HG03196 (cell line): ENCODE measurements at regions not wholly inside any gene's neighbourhood (a gene's known extent, or its start where the extent isn't known, plus 50 kb on each side); places are given as distances from the start of the nearest gene placed in this dataset.

Experiments
- ATAC-seq: cut with Tn5 transposase; IDR thresholded peaks from one replicate; pipeline ENCODE4 v1.9.1; 2021; ENCODE audit not compliant: unreplicated experiment

DNA sequence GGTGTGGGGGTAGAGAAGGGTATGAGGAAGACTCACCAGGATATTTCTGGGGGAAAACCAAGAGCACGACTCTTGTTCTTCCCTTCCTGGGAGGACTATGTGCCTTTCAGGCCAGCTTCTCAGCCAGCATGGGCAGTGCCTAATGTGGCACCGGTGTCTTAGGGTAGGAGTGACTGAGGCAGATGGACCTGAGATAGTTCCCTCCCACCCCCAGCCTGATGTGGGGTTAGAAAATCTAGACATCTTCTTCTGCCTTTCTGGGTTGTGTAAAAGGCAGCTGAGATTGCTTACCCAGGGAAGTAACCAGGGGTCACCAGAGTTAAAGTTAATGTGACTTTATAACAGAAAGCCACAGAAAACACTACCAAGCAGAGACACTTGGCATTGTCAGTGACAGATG, 127.3 kb downstream of the TMA16 start:
- no peak for ATAC-seq

DNA sequence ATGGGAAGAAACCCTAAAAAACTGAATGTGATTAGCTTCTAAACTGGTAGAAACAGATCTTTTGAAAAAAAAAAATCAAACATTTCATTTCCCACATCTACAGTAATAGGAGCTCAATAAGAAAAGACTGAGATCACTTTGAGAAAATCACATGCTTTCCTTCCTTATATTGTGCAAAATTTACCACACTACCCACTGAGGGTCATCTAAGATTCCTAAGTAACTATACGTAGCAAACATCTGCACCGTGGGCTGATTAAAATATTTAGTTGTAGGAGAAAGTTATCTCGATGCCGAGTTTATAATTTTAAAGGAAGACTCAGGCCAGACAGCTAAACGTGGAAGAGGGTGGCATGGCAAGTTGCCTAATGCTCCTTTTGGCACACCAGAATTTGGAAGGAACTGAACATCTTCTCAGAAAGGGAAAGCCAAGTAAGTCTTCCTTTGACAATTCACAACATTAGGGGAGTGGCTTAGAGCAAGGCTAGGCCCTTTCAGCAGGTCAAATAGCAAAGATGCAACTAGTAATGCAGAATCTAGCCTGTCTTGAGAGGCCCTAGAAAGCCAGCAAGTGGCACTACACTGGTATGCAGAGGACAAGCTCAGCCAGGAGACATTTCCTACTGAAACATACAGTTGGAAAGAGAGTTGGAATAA, 128.0 kb downstream of the TMA16 start:
- ATAC-seq = no peak

DNA sequence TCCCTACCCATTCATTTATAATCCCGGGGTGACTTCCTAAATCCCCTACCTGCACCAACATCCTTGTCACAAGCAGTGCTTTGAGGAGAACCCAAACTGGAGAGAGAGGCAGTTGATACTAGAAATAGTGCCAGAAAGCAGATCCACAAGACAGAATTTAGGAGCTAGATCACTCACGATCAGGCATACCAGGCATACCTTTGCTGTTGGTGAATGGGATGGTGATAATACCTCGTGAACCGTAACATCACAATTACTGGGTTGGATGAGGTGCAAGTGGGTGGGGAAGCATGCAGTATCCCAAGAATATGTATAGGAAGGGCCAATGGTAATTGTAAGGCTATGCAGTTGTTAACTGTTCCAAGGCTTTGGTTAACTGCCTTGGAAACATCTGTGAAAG, 129.3 kb downstream of the TMA16 start:
- no peak for ATAC-seq

DNA sequence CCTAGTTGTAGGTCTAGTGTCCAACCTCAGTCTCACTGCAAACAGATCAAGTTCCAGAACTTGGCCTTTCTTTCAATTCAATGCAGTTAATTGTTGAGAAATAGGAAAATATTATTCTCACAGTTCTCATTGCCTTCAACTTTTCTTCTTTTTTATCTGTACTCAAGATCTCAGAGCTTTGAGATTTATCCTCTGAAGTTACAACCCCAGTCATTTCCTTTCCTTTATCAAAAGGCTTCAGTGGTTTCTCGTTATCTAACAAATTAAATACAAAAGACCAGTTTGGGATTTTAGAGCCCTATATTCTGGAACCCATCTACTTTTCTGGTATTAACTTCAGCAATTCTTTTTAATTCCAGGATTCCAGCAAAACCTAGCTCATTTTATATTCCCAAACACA, 130.2 kb downstream of the TMA16 start:
- no peak for ATAC-seq

DNA sequence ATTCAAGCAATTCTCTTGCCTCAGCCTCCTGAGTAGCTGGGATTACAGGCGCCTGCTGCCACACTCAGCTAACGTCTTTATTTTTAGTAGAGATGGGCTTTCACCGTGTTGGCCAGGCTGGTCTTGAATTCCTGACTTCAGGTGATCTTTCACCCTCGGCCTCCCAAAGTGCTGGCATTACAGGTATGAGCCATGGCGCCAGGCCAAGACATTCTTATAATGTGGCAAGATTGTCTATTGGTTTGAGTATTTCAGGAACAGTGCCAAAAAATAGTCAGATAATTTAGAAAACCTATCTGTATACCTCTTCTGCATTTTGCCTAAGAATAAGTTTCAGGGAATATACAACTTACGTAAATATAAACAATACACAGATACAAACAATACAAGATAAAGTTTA, 136.8 kb downstream of the TMA16 start:
- no peak for ATAC-seq

DNA sequence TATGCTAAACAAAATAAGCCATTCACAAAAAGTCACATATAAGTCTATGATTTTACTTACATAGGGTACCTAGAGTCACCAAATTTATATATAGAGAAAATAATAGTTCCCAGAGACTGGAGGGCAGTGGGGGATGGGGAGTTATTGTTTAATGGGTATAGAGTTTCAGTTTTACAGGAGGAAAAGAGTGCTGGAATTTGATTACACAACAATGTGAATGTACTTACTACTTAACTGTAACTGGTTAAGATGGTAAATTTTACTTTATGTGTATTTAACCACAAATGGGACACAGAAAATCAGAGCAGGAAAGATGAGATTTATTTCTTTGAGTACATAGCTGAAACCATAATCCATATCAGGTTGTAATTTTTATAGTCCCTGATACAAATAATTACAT, 144.4 kb downstream of the TMA16 start:
- no peak for ATAC-seq

DNA sequence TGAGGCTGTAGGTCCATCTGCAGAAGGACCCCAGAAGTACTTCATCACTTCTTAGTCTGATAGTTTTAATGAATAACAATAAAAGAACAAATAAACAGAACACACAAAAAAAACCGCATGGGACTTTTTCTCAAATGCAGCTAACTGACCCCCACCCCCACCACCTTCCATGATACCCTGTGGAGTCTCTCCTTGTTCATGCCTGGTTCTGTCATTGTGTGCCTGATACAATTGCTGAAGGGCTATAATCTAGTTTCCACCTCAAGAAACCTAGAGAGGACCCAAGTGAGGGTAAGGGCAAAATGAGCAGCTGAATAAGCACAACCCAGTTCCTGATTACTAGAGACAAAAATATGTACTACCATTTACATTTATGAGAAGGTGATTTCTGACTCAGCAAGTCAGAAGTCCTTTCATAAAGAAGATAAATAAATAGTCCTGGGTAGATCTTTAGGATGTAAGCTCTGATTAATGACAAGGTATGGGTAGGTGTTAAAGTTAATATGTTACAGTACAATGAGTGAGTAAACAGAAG, 155.1 kb downstream of the TMA16 start:
- ATAC-seq = no peak

DNA sequence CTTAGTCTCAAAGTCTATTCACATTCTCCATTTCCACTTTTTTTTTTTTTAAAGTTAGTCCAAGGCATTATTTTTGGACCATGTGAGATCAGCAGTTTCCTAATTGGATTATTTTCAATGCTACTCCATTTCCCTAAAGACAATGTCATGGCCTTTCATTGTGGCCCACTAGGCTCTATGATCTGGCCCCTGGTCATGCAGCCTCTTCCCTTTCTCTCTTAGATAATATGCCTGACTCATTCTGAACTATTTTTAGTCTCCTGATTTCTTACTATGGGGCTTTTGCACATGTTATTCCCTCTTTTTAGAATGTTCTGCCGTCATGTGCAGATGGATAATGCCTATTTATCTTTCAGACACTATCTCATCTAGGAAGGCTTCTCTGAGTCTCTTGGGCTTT, 157.3 kb downstream of the TMA16 start:
- no peak for ATAC-seq

DNA sequence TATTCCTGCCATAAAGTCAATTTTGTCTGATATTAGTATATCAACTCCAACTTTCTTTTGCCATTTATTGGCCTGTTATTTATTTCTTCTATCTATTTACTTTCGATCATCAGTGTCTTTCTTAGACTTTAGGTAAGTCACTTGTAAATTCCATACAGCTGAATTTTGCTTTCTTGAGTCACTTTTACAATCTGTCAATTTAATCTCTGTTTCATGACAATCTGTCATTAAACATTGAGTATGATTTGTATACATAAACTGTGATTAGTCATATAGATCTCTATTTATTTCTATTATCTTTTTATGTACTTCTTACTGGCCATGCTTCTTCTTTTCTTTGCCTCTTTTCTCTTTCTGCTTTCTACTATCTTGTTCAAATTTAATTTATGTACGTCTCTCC, 160.1 kb downstream of the TMA16 start:
- ATAC-seq = no peak

DNA sequence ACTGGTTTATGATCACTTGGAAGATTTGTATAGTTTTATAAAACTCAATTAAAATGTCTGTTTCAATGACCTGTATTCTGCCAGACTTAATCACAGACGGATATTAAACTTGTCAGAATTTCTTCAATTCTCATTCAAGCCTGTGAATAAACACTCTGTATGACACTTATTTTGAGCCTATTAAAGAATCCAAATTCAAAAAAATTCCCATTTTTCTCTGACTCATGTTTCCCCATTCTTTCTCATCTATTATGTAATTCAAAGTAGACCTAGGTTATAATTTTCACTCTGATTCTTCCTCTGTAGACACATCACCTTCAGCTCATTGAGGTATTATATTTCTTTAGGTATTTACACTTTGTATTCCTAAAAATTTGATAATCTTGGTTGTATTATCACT, 166.1 kb downstream of the TMA16 start:
- no peak for ATAC-seq

DNA sequence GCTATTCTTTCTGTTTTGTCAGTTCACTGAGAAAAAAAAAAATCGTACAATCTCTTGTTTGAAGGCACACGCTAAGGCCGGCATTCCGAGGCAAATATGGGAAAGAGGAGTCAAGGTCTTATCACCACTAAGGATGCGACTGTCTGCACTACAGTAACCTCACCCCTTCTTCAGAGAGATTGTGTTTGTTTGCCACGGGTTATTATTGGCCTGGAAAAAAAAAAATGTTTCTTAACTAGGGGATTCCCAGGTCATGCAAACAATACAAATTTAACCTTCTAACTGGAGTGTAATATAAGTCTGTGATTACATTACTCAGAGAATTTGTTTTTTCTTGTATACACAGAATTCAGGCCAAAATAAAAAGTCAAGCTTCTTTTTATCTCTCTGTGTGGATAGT, 168.3 kb downstream of the TMA16 start:
- ATAC-seq = no peak

DNA sequence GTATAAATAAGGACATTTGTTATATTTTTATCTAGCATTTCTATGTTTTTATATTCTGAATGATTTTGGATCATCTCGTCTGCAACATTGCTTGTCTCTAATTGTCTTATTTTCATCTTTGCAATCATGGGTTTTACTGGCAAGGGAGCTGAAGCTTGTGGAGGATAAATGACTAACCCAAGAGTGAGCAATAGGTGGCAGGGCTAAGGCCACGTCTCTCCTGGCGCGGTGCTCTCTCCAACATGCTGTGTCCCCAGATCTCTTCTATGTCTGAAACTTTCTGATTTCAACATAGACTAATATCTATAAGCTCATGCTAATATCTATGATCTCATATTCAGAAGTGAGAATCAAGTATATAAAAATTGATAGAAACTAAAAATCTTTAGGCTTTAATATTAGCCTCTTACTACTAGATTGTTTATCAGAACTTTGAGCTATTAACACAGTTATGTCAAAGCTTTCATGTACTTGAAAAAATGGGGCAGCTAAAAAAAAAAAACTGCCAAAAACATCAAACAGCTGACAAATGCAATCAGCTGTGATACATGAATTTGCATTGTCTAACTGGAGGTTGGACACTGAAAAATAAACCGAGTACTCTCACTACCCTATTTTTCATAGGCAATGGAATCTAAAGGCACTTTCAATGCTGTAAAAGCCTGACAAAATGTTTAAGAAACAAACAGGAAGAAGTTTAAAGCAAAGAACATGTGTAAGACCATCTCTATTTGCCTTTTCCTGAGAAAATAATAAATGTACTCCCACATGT, 169.2 kb downstream of the TMA16 start:
- peak; percentile 78 for ATAC-seq

DNA sequence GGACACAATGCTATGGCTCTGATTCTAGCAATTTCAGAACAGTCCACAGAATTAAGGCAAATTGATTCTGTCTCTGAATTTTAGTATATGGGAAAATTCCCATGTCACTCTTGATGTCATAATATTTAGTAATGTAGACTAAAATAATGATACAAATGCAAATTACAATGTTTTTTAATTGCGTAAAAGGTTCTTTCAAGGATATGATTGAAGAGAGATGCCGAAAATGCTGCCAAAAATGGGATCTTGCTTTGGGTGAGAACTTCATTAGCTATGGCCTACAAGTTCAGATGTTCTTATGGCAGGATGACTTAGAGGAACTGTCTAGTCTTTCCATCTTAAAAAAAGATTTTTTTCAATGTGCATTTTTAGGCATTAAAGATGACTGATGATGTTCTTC, 170.6 kb downstream of the TMA16 start:
- ATAC-seq = no peak

DNA sequence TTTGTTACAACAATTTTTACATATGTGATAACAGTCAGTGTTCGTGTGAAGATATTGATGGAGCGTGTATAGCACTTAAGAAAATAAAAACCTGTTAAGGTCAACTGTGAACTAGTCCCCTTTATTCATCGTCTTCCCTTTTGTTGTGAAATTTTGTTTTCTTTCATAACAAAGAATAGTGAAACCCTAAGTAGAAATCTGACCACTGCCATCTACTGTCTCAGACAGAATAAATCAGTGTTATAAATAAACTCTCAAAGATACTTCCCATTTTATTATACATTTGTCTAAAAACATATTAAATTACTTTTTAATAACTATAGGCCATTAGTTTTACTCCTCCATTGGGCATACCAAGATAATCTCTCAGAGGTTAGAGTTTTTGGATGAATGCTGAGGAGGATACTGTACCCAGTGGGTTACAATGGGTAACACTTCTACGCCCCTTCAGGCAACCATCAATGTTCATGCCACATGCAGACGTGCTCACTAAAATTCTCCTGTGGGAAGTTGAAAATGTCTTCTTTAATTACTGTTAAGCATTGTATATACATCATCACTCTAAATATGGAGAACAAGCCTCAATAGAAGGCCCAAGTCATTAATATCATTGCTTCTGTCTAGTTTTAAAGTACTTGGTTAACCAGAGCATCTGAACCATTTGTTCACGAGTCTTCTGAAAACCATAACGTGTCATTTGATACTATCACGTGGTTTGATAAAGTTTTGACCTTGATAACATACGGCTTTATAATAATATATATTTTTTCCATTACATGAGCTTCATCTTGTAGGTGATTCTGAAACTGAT, 171.2 kb downstream of the TMA16 start:
- peak; percentile 23 for ATAC-seq

DNA sequence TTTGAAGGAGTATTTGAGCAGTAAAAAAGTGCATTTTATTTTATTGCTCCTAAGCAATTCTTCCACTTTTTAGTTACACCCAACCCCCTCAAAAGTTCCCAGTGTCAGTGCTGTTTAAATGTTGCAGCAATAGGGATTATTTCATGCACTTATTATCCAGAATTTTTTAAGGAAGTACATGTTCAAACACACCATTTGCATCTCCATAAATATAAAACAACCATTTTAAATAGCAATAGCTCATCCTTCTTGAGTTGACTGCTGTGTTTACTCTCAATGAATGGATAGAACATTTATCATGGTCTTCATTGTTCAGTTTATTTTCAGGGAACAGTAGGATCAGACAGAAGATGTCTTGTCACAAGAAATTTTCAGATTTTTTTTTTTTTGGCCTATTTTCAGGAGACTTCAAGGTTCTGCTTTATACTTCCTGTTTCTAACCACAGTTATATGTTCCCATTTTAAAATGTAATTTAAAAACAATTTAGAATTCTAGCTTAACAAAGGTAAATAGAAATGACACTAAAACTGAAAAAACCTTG, 171.9 kb downstream of the TMA16 start:
- ATAC-seq = no peak

DNA sequence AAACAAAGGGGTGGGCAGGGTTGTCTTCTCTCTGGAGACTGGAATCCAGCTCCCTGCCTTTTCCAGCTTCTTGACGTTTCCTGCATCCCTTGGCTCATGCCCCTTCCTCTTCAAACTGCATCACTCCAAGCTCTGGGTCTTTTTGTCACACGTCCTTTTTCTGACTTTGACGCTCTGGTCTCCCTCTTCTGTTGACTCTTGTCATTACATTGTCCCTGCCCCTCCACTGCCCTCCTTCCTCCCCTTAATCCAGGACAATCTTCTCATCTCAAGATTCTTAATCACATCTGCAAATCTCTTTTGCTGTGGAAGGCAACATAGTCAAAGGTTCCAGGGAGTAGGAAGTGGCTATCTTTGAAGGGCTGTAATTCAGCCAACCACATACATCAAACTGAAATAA, 178.3 kb downstream of the TMA16 start:
- no peak for ATAC-seq

DNA sequence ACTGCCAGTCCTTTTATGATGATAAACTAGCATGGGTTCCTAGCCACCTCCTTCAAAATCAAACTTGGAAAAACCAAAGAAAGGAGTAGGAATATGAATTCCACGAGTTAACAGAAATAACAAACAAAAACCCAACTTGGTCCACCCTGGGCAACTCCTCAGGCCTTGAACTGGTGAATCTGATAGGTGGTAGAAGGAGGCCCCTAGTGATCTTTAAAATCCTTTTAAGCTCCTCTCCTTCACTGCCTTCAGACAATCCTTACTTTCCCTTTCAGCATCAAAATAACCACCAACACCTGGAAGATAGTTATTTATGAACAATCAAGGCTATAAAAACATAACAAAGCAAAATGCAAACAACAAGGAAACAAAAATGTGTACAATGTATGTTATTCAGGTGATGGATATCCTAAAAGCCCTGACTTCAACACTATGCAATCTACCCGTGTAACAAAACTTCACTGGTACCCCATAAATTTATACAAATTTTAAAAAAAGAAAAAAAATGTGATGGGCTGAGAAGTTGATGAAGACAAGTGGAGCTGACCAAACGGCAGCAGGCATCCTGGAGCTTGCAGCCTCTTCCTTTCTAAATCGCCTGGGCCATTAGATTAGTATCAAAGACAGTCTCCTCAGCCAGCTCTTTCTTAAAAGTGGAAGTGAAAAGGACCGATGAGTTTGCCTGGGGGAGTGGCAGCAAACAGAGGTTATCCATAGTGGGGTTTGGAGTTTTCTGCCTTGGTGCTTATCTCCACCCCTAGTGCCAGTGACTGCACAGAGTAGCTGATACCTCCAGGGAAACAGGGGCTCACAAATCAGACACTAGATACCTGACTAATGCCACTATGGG, 179.6 kb downstream of the TMA16 start:
- ATAC-seq = no peak

DNA sequence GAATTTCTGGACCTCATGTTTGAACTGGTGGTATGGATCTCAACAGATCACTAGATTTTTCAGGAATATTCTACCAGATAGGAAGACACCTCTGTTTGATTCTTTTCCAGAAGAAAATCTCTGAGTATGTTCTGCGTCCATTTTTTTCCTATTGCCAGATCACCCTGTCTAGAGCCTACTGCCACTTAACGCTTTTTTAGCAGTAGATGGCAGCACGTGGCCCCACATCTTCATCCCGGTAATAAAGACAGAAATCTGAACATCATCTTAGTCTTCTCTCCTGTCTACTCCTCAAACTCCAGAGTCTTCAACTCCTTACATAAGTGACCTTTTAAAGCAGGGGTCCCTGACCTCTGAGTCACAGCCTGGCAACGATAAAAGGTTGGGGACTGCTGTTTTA, 184.7 kb downstream of the TMA16 start:
- ATAC-seq = no peak

DNA sequence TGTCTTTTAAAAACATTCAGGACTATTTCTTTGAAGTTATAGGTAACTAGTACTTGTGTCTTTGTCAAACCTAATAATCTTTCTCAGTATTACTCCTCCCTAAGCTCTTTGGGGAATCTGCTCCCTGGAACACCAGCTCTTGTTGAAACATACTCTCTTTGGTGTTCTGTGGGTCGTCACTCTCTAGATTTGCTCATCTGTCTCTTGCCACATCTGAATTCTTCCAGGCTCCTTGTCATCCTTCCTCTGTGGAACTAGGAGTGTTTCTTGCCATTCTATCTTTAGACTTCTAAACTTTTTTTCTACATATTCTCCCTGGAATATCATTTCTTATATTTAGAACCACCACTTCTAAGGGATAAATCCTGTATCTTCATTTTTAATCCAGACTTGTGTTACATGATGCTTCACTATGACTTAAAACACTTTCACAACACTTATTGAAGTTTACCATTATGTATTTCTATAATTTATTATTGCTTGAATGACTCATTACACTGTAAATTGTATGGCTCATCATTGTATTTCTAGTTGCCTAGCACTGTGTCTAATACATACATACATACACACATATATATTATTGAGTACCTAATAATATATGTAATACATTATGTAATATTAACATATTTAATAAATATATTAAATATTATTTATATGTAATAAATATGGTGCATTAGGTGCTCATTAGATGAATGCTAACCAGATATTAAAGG, 186.1 kb downstream of the TMA16 start:
- no peak for ATAC-seq
